DND-41 (cell line): ENCODE measurements at regions not wholly inside any gene's neighbourhood (a gene's known extent, or its start where the extent isn't known, plus 50 kb on each side); places are given as distances from the start of the nearest gene placed in this dataset.

Source experiments
- EZH2 ChIP-seq: IDR thresholded peaks from 3 replicates; pipeline ENCODE4 v1.6.1; 2012; ENCODE audit warnings: borderline replicate concordance, low read depth, mild to moderate bottlenecking, moderate library complexity, low read length, inconsistent platforms; ENCODE audit not compliant: severe bottlenecking
- TF ChIP-seq, protein P1 (sequence below): IDR thresholded peaks from 2 replicates; pipeline ENCODE4 v1.5.1; 2012; ENCODE audit warnings: borderline replicate concordance, low read length, moderate library complexity, mild to moderate bottlenecking; ENCODE audit not compliant: poor library complexity, severe bottlenecking; ENCODE audit errors: extremely low read depth

- TF ChIP-seq, protein P1, sequence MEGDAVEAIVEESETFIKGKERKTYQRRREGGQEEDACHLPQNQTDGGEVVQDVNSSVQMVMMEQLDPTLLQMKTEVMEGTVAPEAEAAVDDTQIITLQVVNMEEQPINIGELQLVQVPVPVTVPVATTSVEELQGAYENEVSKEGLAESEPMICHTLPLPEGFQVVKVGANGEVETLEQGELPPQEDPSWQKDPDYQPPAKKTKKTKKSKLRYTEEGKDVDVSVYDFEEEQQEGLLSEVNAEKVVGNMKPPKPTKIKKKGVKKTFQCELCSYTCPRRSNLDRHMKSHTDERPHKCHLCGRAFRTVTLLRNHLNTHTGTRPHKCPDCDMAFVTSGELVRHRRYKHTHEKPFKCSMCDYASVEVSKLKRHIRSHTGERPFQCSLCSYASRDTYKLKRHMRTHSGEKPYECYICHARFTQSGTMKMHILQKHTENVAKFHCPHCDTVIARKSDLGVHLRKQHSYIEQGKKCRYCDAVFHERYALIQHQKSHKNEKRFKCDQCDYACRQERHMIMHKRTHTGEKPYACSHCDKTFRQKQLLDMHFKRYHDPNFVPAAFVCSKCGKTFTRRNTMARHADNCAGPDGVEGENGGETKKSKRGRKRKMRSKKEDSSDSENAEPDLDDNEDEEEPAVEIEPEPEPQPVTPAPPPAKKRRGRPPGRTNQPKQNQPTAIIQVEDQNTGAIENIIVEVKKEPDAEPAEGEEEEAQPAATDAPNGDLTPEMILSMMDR = no peak
- no peak for TF ChIP-seq EZH2
Measured at GRCh38 chr4:83180431-83180968, 66.0 kb upstream of the PLAC8 start.
